GM23338 (cell line): ENCODE measurements at regions not wholly inside any gene's neighbourhood (a gene's known extent, or its start where the extent isn't known, plus 50 kb on each side); places are given as distances from the start of the nearest gene placed in this dataset.

ENCODE experiments used
- ATAC-seq: fragments of 200-7000 bp; cut with Tn5 transposase; 3 replicates; pipeline ENCODE4 v1.9.1; 2020
- DNase-seq: peaks from one replicate; pipeline ENCODE4 v3.0.0-alpha.2; 2015; ENCODE audit warnings: low spot score
- H2AFZ ChIP-seq: fragments of 200-600 bp; sonication (generic); 2 replicates; pipeline ENCODE4 v1.8.0; 2016; ENCODE audit warnings: antibody characterized with exemption, mild to moderate bottlenecking, moderate library complexity
- H3F3A ChIP-seq: fragments of 200-600 bp; sonication (generic); replicated peaks from 2 replicates; pipeline ENCODE4 v1.8.0; 2017; ENCODE audit warnings: antibody characterized with exemption, mixed run types, low read depth
- H3K27ac ChIP-seq: fragments of 200-600 bp; sonication (generic); 2 replicates; pipeline ENCODE4 v1.6.1; 2016; ENCODE audit warnings: low read depth
- H3K27me3 ChIP-seq: fragments of 200-600 bp; sonication (generic); 2 replicates; pipeline ENCODE4 v1.8.0; 2016; ENCODE audit warnings: mild to moderate bottlenecking, mixed run types, moderate library complexity; ENCODE audit not compliant: insufficient read depth
- H3K36me3 ChIP-seq: fragments of 200-600 bp; sonication (generic); 2 replicates; pipeline ENCODE4 v1.8.0; 2016; ENCODE audit warnings: mild to moderate bottlenecking; ENCODE audit not compliant: insufficient read depth
- H3K4me1 ChIP-seq: fragments of 200-600 bp; sonication (generic); 2 replicates; pipeline ENCODE4 v1.8.0; 2016; ENCODE audit warnings: mild to moderate bottlenecking, moderate library complexity; ENCODE audit not compliant: insufficient read depth
- H3K4me2 ChIP-seq: fragments of 200-600 bp; sonication (generic); 2 replicates; pipeline ENCODE4 v1.7.1; 2017; ENCODE audit warnings: mixed run types
- H3K4me3 ChIP-seq: fragments of 200-600 bp; sonication (generic); 2 replicates; pipeline ENCODE4 v1.6.1; 2016; ENCODE audit warnings: mixed run types
- H3K79me2 ChIP-seq: fragments of 200-600 bp; sonication (generic); replicated peaks from 2 replicates; pipeline ENCODE4 v1.8.0; 2017; ENCODE audit warnings: mild to moderate bottlenecking; ENCODE audit not compliant: insufficient read depth
- H3K9me2 ChIP-seq: fragments of 200-600 bp; sonication (generic); 2 replicates; pipeline ENCODE4 v1.8.0; 2017; ENCODE audit not compliant: insufficient read depth
- H4K20me1 ChIP-seq: fragments of 200-600 bp; sonication (generic); replicated peaks from 2 replicates; pipeline ENCODE4 v1.8.0; 2017; ENCODE audit warnings: mild to moderate bottlenecking; ENCODE audit not compliant: insufficient read depth
- H3K27ac Mint-ChIP-seq: 2 replicates; pipeline ENCODE4 v1.8.0; 2020; ENCODE audit warnings: inconsistent platforms, mild to moderate bottlenecking, moderate library complexity, mixed read lengths
- H3K27me3 Mint-ChIP-seq: 3 replicates; pipeline ENCODE4 v1.8.0; 2022; ENCODE audit warnings: low read depth, mild to moderate bottlenecking, moderate library complexity, mixed read lengths, inconsistent platforms; ENCODE audit not compliant: insufficient read depth, poor library complexity
- H3K36me3 Mint-ChIP-seq: 3 replicates; pipeline ENCODE4 v1.8.0; 2021; ENCODE audit warnings: low read depth, mild to moderate bottlenecking, inconsistent platforms, moderate library complexity, mixed read lengths
- H3K4me1 Mint-ChIP-seq: 3 replicates; pipeline ENCODE4 v1.8.0; 2020; ENCODE audit warnings: mild to moderate bottlenecking, inconsistent platforms, mixed read lengths
- H3K4me3 Mint-ChIP-seq: 3 replicates; pipeline ENCODE4 v1.8.0; 2021; ENCODE audit warnings: moderate library complexity, mild to moderate bottlenecking, inconsistent platforms, mixed read lengths
- H3K9me3 Mint-ChIP-seq: 3 replicates; pipeline ENCODE4 v1.8.0; 2020; ENCODE audit warnings: moderate library complexity, mild to moderate bottlenecking, inconsistent platforms, mixed read lengths
- CREB1 ChIP-seq: fragments of 250-450 bp; sonication (Bioruptor Pico); IDR thresholded peaks from 2 replicates; pipeline ENCODE4 v1.5.0; 2020; ENCODE audit warnings: low read depth, mild to moderate bottlenecking, moderate library complexity
- EZH2 ChIP-seq: fragments of 200-600 bp; sonication (generic); IDR thresholded peaks from one replicate; pipeline ENCODE4 v1.8.0; 2017; ENCODE audit warnings: antibody characterized with exemption, mild to moderate bottlenecking, low read depth; ENCODE audit not compliant: unreplicated experiment
- EZH2phosphoT487 ChIP-seq: fragments of 200-600 bp; sonication (generic); IDR thresholded peaks from one replicate; pipeline ENCODE4 v1.8.1; 2018; ENCODE audit warnings: antibody characterized with exemption; ENCODE audit not compliant: unreplicated experiment
- JUNB ChIP-seq: IDR thresholded peaks from one replicate; pipeline ENCODE4 v1.6.1; 2016; ENCODE audit warnings: antibody characterized with exemption; ENCODE audit not compliant: unreplicated experiment
- NANOG ChIP-seq: IDR thresholded peaks from 2 replicates; pipeline ENCODE4 v1.6.1; 2016; ENCODE audit warnings: antibody characterized with exemption, borderline replicate concordance
- POLR2AphosphoS5 ChIP-seq: IDR thresholded peaks from 2 replicates; pipeline ENCODE4 v1.6.1; 2016; ENCODE audit warnings: antibody characterized with exemption, low read depth
- STAT1 ChIP-seq: IDR thresholded peaks from one replicate; pipeline ENCODE4 v1.6.1; 2016; ENCODE audit warnings: antibody characterized with exemption; ENCODE audit not compliant: unreplicated experiment
- ZNF114 ChIP-seq: fragments of 250-450 bp; sonication (Bioruptor Pico); IDR thresholded peaks from 2 replicates; pipeline ENCODE4 v1.5.0; 2020; ENCODE audit warnings: mild to moderate bottlenecking, moderate library complexity
- ZNF331 ChIP-seq: fragments of 250-450 bp; sonication (Bioruptor Pico); IDR thresholded peaks from 2 replicates; pipeline ENCODE4 v1.5.0; 2020; ENCODE audit warnings: low read depth, mild to moderate bottlenecking, moderate library complexity
- TF ChIP-seq, protein P1 (sequence below): IDR thresholded peaks from 2 replicates; pipeline ENCODE4 v1.6.1; 2016; ENCODE audit warnings: antibody characterized with exemption
- TF ChIP-seq, protein P2 (sequence below): IDR thresholded peaks from one replicate; pipeline ENCODE4 v1.6.1; 2018; ENCODE audit warnings: antibody characterized with exemption; ENCODE audit not compliant: unreplicated experiment
- TF ChIP-seq, protein P3 (sequence below): fragments of 250-450 bp; sonication (Bioruptor Pico); IDR thresholded peaks from 2 replicates; pipeline ENCODE4 v1.5.0; 2020; ENCODE audit warnings: mild to moderate bottlenecking, moderate library complexity
- TF ChIP-seq, protein P4 (sequence below), 2 experiments: fragments of 200-600 bp in 1 of 2; sonication (generic) in 1 of 2; conservative IDR thresholded peaks; 2 replicates each; pipeline versions ENCODE4 v1.5.1 to v1.6.1; 2016 to 2017; ENCODE audit warnings: antibody characterized with exemption in 2 of 2, low read depth in 2 of 2, mild to moderate bottlenecking in 2 of 2, moderate library complexity in 1 of 2

DNA sequence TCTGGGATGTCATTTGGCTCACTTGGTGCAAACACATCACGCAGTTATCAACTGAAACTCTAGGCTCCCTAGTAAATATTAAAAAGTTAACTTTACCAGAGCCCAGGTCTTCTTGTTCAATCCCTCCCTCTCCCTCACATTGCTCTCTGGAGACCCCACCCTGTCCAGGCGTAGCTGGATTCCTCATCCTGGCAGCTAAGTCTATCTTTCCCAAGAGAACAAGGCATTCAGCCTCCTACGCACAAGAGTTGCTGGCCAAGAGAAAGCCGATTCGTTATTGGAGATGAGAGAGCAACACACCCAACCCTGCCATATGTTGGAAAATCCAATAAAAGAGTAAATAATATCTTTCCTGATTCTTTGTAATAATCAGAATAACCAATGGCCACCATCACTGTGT lies 117.9 kb downstream of the SLC30A10 start:
- H3K79me2 ChIP-seq = no peaks in the 10 kb centered on the region
- Mint-ChIP-seq H3K4me1 (no peaks in the 10 kb centered on the region), H3K27me3 (no peaks in the 10 kb centered on the region), H3K4me3 (no peak overlapping the region), H3K9me3 (no peaks in the 10 kb centered on the region), H3K27ac (no peak overlapping the region), H3K36me3 (no peaks in the 10 kb centered on the region)
- H3K4me3 ChIP-seq = no peak overlapping the region
- no peaks in the 10 kb centered on the region for H3K27me3 ChIP-seq
- H3K9me2 ChIP-seq = no peaks in the 10 kb centered on the region
- no peak overlapping the region for H3K27ac ChIP-seq
- no peaks in the 10 kb centered on the region for H4K20me1 ChIP-seq
- H3K4me2 ChIP-seq = no peak overlapping the region
- H3F3A ChIP-seq = no peaks in the 10 kb centered on the region
- H3K36me3 ChIP-seq = no peaks in the 10 kb centered on the region
- TF ChIP-seq EZH2phosphoT487 = no peak
- TF ChIP-seq, protein P1, sequence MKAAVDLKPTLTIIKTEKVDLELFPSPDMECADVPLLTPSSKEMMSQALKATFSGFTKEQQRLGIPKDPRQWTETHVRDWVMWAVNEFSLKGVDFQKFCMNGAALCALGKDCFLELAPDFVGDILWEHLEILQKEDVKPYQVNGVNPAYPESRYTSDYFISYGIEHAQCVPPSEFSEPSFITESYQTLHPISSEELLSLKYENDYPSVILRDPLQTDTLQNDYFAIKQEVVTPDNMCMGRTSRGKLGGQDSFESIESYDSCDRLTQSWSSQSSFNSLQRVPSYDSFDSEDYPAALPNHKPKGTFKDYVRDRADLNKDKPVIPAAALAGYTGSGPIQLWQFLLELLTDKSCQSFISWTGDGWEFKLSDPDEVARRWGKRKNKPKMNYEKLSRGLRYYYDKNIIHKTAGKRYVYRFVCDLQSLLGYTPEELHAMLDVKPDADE = no peak
- TF ChIP-seq, protein P2, sequence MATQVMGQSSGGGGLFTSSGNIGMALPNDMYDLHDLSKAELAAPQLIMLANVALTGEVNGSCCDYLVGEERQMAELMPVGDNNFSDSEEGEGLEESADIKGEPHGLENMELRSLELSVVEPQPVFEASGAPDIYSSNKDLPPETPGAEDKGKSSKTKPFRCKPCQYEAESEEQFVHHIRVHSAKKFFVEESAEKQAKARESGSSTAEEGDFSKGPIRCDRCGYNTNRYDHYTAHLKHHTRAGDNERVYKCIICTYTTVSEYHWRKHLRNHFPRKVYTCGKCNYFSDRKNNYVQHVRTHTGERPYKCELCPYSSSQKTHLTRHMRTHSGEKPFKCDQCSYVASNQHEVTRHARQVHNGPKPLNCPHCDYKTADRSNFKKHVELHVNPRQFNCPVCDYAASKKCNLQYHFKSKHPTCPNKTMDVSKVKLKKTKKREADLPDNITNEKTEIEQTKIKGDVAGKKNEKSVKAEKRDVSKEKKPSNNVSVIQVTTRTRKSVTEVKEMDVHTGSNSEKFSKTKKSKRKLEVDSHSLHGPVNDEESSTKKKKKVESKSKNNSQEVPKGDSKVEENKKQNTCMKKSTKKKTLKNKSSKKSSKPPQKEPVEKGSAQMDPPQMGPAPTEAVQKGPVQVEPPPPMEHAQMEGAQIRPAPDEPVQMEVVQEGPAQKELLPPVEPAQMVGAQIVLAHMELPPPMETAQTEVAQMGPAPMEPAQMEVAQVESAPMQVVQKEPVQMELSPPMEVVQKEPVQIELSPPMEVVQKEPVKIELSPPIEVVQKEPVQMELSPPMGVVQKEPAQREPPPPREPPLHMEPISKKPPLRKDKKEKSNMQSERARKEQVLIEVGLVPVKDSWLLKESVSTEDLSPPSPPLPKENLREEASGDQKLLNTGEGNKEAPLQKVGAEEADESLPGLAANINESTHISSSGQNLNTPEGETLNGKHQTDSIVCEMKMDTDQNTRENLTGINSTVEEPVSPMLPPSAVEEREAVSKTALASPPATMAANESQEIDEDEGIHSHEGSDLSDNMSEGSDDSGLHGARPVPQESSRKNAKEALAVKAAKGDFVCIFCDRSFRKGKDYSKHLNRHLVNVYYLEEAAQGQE = no peak
- TF ChIP-seq NANOG = no peak
- no peak for TF ChIP-seq STAT1
- TF ChIP-seq, protein P3, sequence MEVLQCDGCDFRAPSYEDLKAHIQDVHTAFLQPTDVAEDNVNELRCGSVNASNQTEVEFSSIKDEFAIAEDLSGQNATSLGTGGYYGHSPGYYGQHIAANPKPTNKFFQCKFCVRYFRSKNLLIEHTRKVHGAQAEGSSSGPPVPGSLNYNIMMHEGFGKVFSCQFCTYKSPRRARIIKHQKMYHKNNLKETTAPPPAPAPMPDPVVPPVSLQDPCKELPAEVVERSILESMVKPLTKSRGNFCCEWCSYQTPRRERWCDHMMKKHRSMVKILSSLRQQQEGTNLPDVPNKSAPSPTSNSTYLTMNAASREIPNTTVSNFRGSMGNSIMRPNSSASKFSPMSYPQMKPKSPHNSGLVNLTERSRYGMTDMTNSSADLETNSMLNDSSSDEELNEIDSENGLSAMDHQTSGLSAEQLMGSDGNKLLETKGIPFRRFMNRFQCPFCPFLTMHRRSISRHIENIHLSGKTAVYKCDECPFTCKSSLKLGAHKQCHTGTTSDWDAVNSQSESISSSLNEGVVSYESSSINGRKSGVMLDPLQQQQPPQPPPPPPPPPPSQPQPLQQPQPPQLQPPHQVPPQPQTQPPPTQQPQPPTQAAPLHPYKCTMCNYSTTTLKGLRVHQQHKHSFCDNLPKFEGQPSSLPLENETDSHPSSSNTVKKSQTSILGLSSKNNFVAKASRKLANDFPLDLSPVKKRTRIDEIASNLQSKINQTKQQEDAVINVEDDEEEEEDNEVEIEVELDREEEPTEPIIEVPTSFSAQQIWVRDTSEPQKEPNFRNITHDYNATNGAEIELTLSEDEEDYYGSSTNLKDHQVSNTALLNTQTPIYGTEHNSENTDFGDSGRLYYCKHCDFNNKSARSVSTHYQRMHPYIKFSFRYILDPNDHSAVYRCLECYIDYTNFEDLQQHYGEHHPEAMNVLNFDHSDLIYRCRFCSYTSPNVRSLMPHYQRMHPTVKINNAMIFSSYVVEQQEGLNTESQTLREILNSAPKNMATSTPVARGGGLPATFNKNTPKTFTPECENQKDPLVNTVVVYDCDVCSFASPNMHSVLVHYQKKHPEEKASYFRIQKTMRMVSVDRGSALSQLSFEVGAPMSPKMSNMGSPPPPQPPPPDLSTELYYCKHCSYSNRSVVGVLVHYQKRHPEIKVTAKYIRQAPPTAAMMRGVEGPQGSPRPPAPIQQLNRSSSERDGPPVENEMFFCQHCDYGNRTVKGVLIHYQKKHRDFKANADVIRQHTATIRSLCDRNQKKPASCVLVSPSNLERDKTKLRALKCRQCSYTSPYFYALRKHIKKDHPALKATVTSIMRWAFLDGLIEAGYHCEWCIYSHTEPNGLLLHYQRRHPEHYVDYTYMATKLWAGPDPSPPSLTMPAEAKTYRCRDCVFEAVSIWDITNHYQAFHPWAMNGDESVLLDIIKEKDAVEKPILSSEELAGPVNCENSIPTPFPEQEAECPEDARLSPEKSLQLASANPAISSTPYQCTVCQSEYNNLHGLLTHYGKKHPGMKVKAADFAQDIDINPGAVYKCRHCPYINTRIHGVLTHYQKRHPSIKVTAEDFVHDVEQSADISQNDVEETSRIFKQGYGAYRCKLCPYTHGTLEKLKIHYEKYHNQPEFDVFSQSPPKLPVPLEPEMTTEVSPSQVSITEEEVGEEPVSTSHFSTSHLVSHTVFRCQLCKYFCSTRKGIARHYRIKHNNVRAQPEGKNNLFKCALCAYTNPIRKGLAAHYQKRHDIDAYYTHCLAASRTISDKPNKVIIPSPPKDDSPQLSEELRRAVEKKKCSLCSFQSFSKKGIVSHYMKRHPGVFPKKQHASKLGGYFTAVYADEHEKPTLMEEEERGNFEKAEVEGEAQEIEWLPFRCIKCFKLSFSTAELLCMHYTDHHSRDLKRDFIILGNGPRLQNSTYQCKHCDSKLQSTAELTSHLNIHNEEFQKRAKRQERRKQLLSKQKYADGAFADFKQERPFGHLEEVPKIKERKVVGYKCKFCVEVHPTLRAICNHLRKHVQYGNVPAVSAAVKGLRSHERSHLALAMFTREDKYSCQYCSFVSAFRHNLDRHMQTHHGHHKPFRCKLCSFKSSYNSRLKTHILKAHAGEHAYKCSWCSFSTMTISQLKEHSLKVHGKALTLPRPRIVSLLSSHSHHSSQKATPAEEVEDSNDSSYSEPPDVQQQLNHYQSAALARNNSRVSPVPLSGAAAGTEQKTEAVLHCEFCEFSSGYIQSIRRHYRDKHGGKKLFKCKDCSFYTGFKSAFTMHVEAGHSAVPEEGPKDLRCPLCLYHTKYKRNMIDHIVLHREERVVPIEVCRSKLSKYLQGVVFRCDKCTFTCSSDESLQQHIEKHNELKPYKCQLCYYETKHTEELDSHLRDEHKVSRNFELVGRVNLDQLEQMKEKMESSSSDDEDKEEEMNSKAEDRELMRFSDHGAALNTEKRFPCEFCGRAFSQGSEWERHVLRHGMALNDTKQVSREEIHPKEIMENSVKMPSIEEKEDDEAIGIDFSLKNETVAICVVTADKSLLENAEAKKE = no peak
- TF ChIP-seq ZNF331 = no peak
- no peak for TF ChIP-seq ZNF114
- TF ChIP-seq, protein P4, sequence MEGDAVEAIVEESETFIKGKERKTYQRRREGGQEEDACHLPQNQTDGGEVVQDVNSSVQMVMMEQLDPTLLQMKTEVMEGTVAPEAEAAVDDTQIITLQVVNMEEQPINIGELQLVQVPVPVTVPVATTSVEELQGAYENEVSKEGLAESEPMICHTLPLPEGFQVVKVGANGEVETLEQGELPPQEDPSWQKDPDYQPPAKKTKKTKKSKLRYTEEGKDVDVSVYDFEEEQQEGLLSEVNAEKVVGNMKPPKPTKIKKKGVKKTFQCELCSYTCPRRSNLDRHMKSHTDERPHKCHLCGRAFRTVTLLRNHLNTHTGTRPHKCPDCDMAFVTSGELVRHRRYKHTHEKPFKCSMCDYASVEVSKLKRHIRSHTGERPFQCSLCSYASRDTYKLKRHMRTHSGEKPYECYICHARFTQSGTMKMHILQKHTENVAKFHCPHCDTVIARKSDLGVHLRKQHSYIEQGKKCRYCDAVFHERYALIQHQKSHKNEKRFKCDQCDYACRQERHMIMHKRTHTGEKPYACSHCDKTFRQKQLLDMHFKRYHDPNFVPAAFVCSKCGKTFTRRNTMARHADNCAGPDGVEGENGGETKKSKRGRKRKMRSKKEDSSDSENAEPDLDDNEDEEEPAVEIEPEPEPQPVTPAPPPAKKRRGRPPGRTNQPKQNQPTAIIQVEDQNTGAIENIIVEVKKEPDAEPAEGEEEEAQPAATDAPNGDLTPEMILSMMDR (conservative IDR thresholded peaks at IDR 0.05; ENCODE audit: low read depth in 2 of 2) = no peak
- TF ChIP-seq EZH2 = no peak
- TF ChIP-seq POLR2AphosphoS5 = no peak
- no peak for TF ChIP-seq JUNB
- no peak for TF ChIP-seq CREB1
- peaks cover 10% of the 10 kb centered on the region; the same call in 1 of the 2 replicates for H3K4me1 ChIP-seq
- ATAC-seq (no peak), DNase-seq (no peak)
- peak overlapping the region; percentile 32; the same call in 1 of the 2 replicates for H2AFZ ChIP-seq
